IPS DF 4.7 (cell line): ENCODE measurements at regions not wholly inside any gene's neighbourhood (a gene's known extent, or its start where the extent isn't known, plus 50 kb on each side); places are given as distances from the start of the nearest gene placed in this dataset.
A peak's percentile ranks its signal among the peaks of the same experiment; 100 is the strongest.
"Not testable (repeated sequence)": the region's sequence is repeated elsewhere in the genome, so short reads cannot be mapped to it uniquely, and the experiment has no call there.

Experiments
- DNase-seq: peaks from one replicate; pipeline ENCODE4 v3.0.0-alpha.2; 2013; ENCODE audit warnings: low spot score; ENCODE audit errors: extremely low read depth

DNA sequence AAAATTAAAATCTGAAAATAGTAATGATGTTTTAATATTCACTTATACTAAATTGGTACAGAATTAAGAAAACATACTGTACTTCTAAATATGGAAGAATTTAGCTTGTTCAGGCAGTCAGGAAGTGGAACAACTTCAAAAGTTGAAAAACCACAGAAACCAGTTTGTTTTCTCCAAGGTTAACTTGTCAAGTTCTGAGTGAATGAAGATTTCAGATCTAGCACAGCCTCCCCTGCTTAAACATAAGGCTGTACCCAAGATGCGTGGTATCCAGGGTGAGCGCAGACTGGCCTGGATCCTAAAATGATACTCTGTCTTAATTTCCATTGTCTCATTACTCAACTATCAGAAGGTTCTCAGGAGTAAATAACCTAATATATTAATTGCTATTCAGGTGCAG, 730.7 kb upstream of the KIF2B start:
- DNase-seq, result no peak

DNA sequence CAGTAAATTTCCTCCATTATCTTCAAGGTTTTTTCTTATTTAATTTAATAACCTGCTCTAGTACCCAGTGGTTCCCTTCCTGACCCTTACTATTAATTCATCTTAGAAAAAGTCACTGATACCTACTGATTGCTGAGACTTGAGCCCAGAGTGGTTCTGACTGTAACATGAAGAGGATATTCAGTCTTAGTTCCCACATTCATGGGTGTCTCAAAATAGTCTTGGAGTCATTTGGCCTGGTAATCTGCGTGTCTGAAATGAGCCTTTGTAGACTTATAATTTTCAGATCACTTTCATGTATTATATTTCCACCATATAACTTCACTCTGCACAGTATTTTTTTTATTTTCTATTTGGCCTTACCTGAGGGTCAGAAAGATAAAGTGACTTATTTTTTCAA, 732.0 kb upstream of the KIF2B start:
- no peak for DNase-seq

DNA sequence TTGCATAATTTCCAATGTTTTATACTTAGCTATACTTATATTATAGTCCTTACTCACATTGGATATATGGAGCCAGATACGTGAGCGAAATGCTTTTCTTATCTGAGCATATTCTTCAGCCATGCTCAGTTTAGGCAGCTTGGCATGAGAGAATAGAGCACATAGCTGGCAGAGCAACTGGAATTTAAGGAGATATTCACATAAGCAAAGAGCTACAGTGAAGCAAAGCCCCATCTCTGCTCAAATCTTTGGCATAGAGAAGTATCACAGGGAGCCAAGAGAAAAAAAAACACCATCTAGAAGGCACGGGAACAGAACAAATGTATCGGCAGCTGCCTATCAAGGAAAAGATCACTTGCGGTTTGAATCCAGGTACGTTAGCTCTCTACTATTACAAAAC, 734.2 kb upstream of the KIF2B start:
- DNase-seq, result no peak

GRCh38 chr17:53061446-53061845, 761.3 kb upstream of the KIF2B start:
- DNase-seq, result peak; percentile 56

- DNase-seq, result no peak
These were observed 764.7 kb upstream of the KIF2B start for GRCh38 chr17:53058031-53058430.

DNA sequence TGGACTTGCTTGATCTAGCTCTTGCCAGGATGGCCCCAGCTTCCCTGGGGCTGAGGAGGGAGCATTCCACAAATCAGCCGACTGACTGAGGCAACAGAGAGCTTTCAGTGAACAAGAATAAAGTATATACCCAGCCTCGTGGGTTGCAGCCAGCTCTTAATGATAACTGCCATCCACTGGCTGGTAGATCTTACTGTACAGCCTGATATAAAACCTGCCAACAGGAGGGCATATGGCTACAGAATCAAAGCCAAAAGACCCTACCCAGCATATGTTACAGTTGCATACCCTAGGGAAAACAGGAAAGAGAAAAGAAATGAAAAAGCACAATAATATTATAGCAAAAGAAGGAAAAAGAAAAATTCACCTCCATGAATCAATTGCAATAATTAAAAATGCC, 775.9 kb upstream of the KIF2B start:
- no peak for DNase-seq

DNA sequence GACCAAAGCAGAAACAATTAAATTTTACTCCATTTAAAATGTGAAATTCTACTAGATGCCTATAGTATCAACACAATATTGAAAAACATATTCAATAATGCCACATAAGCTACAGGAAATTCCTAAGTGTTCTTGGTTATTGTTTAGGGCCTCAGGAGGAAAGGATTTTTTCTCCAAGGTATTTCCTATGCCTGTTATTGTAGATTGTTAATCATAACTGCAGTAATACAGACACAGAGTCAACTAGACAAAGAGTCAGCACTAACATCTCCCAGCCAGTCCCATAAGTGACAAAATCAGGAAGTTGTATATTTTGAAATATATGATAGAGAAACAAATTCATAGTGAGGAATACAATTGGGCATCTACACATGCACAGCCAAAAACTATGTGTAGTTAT, 782.7 kb upstream of the KIF2B start:
- DNase-seq, result no peak

DNA sequence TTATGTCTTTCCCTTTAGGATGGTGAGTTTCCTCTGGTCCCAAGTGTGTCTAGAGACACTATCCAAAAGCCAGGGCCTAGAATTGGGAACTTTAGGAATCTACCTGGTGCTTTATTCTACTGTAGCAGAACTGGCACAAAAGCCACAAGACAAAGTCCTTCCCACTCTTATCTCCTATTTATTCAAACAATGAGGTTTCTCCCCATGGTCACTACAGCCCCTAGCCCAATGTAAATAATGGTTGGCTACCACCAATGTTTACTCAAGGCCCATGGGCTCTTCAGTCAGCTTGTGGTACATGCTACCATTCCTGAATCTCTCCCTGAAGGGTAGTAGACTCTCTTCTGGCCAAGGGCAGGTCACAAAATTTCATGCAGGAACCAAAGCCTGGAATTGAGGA, 789.4 kb upstream of the KIF2B start:
- DNase-seq, result no peak

GRCh38 chr17:53032861-53033271, 789.9 kb upstream of the KIF2B start:
- peak; percentile 88 for DNase-seq

- no peak for DNase-seq
These were observed 805.5 kb upstream of the KIF2B start for GRCh38 chr17:53017227-53017626.

- DNase-seq, result no peak
These were observed 806.6 kb upstream of the KIF2B start for GRCh38 chr17:53016085-53016484.

DNA sequence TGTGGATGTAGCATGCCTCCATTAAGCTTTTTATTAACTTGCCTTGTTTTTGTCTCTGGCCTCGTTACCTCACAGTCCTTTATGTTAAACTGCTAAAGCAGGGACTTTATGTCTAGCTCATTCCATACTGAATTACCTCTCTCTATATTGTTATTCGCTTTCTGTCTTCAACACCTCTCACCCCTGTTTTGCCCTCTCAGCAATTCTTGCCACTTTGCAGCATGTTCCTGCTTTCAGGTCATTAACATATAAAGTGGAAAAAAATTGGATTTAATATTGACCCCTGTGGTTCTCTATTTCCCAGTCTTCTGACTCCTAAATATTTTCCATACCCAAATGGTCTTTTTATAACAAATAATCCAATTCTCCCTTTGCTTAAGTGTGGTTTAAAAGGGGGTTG, 810.4 kb upstream of the KIF2B start:
- DNase-seq, result no peak

- no peak for DNase-seq
These were observed 816.7 kb upstream of the KIF2B start for GRCh38 chr17:53006006-53006405.

DNA sequence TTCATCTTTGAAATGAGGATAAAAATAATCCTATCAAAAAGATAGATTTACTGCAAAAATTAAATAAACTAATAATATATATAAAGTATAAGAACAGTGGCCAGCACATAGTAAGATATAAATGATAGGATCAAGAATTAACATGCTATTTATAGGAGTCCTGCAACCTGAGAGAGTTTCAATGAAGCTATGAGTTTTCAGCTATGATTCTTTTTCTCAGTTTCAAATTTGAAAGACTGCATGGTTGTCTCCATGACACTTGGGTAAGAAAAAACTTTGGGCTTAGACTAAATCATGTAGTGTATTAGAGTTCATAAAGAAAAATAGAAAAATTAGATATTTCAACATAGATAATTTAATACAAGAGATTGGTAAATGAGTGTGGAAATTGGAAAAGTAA, 817.8 kb upstream of the KIF2B start:
- no peak for DNase-seq

DNA sequence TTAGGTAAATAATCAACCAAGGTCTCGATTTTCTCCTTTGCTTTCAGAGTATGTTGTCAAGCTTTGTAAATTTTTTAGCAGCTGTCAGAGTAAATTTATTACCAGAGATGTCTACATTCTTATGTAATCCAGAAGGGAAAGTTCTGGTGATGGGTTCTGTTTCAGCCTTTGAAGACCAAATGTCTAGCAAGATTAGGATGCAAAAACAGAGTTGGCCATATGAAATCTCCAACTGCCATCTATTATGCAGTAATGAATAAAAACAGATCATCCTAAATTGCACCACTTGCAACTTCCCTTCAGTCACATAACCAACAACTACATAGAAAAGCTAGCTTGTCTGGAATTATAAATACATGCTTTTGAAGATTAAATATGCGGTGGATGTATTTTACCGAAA, 826.8 kb upstream of the KIF2B start:
- DNase-seq, result no peak

GRCh38 chr17:52995147-52995546, 827.6 kb upstream of the KIF2B start:
- no peak for DNase-seq

DNA sequence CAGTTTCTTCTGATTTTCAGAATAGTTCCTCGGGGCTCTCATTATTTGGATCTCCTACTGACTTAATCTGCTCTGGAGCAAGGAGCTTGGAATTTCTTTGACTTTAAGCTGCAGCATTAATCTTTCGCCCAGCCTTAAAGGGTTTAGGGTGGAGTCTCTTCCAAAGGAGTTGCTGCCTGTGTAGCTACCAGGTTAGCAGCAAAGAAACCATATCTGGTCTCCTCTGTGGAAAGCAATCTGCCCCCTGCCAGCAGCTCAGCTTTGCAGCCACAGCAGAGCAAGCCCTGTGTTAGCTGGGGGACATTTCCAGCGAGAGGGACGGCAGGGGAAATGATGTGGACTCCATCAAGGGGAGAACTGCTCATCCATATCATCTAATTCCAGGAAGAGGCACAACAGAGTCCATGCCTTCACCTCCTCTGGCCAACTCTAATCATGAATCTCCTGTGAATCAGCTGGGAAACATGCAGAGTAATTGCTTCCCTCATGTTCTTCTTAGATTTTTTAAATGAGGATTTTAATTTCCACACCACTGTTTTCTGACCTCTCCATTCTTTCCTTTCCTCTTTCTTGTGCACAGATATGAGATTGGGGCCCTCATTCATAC, 827.6 kb upstream of the CA10 start:
- no peak for DNase-seq

- DNase-seq, result no peak
These were observed 823.8 kb upstream of the CA10 start for GRCh38 chr17:52982331-52982730.

GRCh38 chr17:52979921-52980320, 821.4 kb upstream of the CA10 start:
- DNase-seq, result no peak

- no peak for DNase-seq
These were observed 807.3 kb upstream of the CA10 start for GRCh38 chr17:52965856-52966255.

DNA sequence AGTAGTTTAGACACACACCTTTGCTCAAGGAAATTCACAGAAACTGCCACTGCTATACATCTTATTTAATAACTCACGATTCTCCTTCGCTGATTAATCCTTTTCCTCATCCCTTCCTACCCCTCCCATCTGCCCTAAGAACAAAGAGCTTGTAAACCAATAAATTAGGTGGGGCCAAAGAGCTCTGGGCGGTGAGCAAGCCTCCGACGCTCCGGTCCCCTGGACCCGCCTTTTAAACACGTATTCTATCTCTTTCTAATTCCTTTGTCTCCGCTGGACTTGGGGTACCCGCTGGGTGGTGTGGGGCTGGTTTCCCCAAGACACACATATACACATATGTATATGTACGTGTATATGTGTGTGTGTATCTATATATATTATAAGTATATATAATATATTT, 803.2 kb upstream of the CA10 start:
- DNase-seq, result not testable (repeated sequence)

DNA sequence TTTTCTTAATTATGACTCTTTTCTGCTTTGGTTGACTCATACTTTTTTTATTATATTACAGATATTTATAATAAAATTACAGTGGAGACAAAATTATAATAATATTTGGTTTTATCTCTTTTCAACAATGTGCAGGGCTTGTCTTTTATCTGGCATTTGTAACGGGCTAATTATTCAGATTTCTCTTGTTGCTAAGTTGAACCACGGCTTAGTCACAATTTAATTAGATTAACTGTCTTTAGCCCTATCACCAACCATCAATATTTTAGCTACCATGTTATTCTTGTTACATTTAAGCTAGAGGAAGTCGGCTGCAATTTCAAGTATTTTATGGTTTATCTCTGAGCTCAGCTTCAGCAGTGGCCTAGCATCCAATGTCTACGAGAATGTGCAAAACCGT, 798.9 kb upstream of the CA10 start:
- DNase-seq, result no peak

GRCh38 chr17:52947418-52947817, 788.9 kb upstream of the CA10 start:
- DNase-seq, result no peak

GRCh38 chr17:52938623-52939230, 780.2 kb upstream of the CA10 start:
- DNase-seq, result no peak
